A172 (cell line): ENCODE measurements at regions not wholly inside any gene's neighbourhood (a gene's known extent, or its start where the extent isn't known, plus 50 kb on each side); places are given as distances from the start of the nearest gene placed in this dataset.

Experiments used
- DNase-seq: peaks from one replicate; pipeline ENCODE4 v3.0.0-alpha.2; 2015; ENCODE audit warnings: low spot score

- DNase-seq = no peak
Measured at GRCh38 chr3:135471911-135472310, 493.6 kb upstream of the PPP2R3A start.

- DNase-seq = no peak
Measured at GRCh38 chr3:135473449-135473848, 492.1 kb upstream of the PPP2R3A start.

- no peak for DNase-seq
Measured at GRCh38 chr3:135487261-135487660, 478.3 kb upstream of the PPP2R3A start.

GRCh38 chr3:135490219-135490915 lies 475.2 kb upstream of the PPP2R3A start:
- DNase-seq = no peak

GRCh38 chr3:135491491-135492205 lies 473.9 kb upstream of the PPP2R3A start:
- peak; percentile 9 for DNase-seq

- no peak for DNase-seq
Measured at GRCh38 chr3:135495891-135496290, 469.6 kb upstream of the PPP2R3A start.

- DNase-seq = no peak
Measured at GRCh38 chr3:135497979-135498378, 467.5 kb upstream of the PPP2R3A start.

GRCh38 chr3:135499426-135499825 lies 466.1 kb upstream of the PPP2R3A start:
- DNase-seq = no peak

GRCh38 chr3:135500034-135500433 lies 465.5 kb upstream of the PPP2R3A start:
- no peak for DNase-seq

GRCh38 chr3:135503065-135503759 lies 462.3 kb upstream of the PPP2R3A start:
- no peak for DNase-seq

GRCh38 chr3:135503760-135504686 lies 461.5 kb upstream of the PPP2R3A start:
- peak; percentile 60 for DNase-seq

- DNase-seq = peak; percentile 98
Measured at GRCh38 chr3:135513106-135514059, 452.1 kb upstream of the PPP2R3A start.

GRCh38 chr3:135514060-135514448 lies 451.5 kb upstream of the PPP2R3A start:
- DNase-seq = peak; percentile 88

- peak; percentile 78 for DNase-seq
Measured at GRCh38 chr3:135516143-135516542, 449.4 kb upstream of the PPP2R3A start.

- DNase-seq = no peak
Measured at GRCh38 chr3:135528413-135529015, 437.0 kb upstream of the PPP2R3A start.

- DNase-seq = no peak
Measured at GRCh38 chr3:135532021-135532420, 433.5 kb upstream of the PPP2R3A start.

GRCh38 chr3:135538123-135538522 lies 427.4 kb upstream of the PPP2R3A start:
- DNase-seq = no peak

GRCh38 chr3:135539351-135539750 lies 426.2 kb upstream of the PPP2R3A start:
- DNase-seq = no peak

GRCh38 chr3:135539854-135540253 lies 425.7 kb upstream of the PPP2R3A start:
- no peak for DNase-seq

GRCh38 chr3:135549928-135550494 lies 415.5 kb upstream of the PPP2R3A start:
- no peak for DNase-seq
